ENCODE measurements at regions not wholly inside any gene's neighbourhood (a gene's known extent, or its start where the extent isn't known, plus 50 kb on each side); places are given as distances from the start of the nearest gene placed in this dataset.
"Not testable (repeated sequence)": the region's sequence is repeated elsewhere in the genome, so short reads cannot be mapped to it uniquely, and the experiment has no call there.

DNA sequence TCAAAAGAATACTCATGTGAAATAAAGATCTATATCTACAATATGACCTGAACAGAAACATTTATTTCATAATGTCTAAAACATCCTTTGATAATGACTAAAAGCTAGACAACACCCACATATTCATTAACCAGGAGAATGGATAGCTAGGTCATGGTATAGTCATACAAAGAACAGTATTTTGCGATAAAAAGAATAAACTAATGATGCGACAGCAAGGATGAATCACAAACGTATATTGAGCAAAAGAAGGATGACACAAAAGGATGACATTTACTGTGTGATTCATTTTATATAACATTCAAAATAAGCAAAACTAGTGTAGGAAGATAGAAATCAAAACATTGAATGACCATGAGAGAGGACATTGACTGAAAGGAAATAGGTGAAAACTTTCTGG is 1233.1 kb downstream of the OTOL1 start:
- H3K4me1 ChIP-seq (ENCODE audit: insufficient read depth, low read length, poor library complexity, severe bottlenecking) = no peaks in the 10 kb centered on the region
- no peak overlapping the region for H3K4me2 ChIP-seq (ENCODE audit: low read length)
- no TSS peak for BruUV-seq (replicated peaks)
- TF ChIP-seq EZH2phosphoT487 (IDR thresholded peaks at IDR 0.05; ENCODE audit: borderline replicate concordance, low read depth, low read length) (no peak), CTCF (conservative IDR thresholded peaks at IDR 0.05; ENCODE audit: low read length) (no peak)
- H4K20me1 ChIP-seq (ENCODE audit: insufficient read depth, low read length) = no peaks in the 10 kb centered on the region
- H3K36me3 ChIP-seq (ENCODE audit: insufficient read depth, low read length) = no peaks in the 10 kb centered on the region
- DNase-seq (ENCODE audit: low spot score) = no peak
- intact Hi-C loops (cut with micrococcal nuclease; ENCODE audit: unreplicated experiment) = no loop called here
- H3K79me2 ChIP-seq (ENCODE audit: insufficient read depth, low read depth, low read length) = no peaks in the 10 kb centered on the region
- H3K4me3 ChIP-seq (ENCODE audit: low read depth, low read length, poor library complexity, severe bottlenecking) = no peak overlapping the region
- no peaks in the 10 kb centered on the region for H3K9me2 ChIP-seq (ENCODE audit: insufficient read depth, low read length)
- H2AFZ ChIP-seq (ENCODE audit: low read length) = no peak overlapping the region
- H3K9me3 ChIP-seq (ENCODE audit: low read length) = no peaks in the 10 kb centered on the region
- CTCF ChIA-PET (ENCODE audit: unreplicated experiment) = no interaction called here
- H3K27ac ChIP-seq (ENCODE audit: low read depth, low read length, poor library complexity, severe bottlenecking) = no peak overlapping the region
- POLR2A ChIA-PET = no interaction called here

- H3K79me2 ChIP-seq (ENCODE audit: insufficient read depth, low read depth, low read length); H3K4me3 ChIP-seq (ENCODE audit: low read depth, low read length, poor library complexity, severe bottlenecking); H3K4me2 ChIP-seq (ENCODE audit: low read length); CTCF ChIA-PET (ENCODE audit: unreplicated experiment); H3K4me1 ChIP-seq (ENCODE audit: insufficient read depth, low read length, poor library complexity, severe bottlenecking); BruUV-seq (replicated peaks); H3K36me3 ChIP-seq (ENCODE audit: insufficient read depth, low read length); intact Hi-C loops (cut with micrococcal nuclease; ENCODE audit: unreplicated experiment); H3K9me3 ChIP-seq (ENCODE audit: low read length); DNase-seq (ENCODE audit: low spot score); H2AFZ ChIP-seq (ENCODE audit: low read length); H3K9me2 ChIP-seq (ENCODE audit: insufficient read depth, low read length); H4K20me1 ChIP-seq (ENCODE audit: insufficient read depth, low read length); H3K27ac ChIP-seq (ENCODE audit: low read depth, low read length, poor library complexity, severe bottlenecking): not testable (repeated sequence)
- POLR2A ChIA-PET = interaction anchor here (1.0 kb wide), 1 partner anchor 21 kb away, joined by 4 read pairs; no protein-coding TSS in a partner anchor
These were observed 1235.4 kb downstream of the OTOL1 start for GRCh38 chr3:162731961-162732360.

- no TSS peak for BruUV-seq (replicated peaks)
These were observed 1242.2 kb downstream of the OTOL1 start for GRCh38 chr3:162738784-162739183.

More at GRCh38 chr3:162738784-162739183, 1242.2 kb downstream of the OTOL1 start:
- Histone ChIP-seq H3K9me2 (ENCODE audit: insufficient read depth, low read length) (no peaks in the 10 kb centered on the region), H3K79me2 (ENCODE audit: insufficient read depth, low read depth, low read length) (no peaks in the 10 kb centered on the region), H2AFZ (ENCODE audit: low read length) (no peak overlapping the region), H3K4me1 (ENCODE audit: insufficient read depth, low read length, poor library complexity, severe bottlenecking) (no peaks in the 10 kb centered on the region), H3K4me2 (ENCODE audit: low read length) (no peak overlapping the region), H3K36me3 (ENCODE audit: insufficient read depth, low read length) (no peaks in the 10 kb centered on the region), H3K27ac (ENCODE audit: low read depth, low read length, poor library complexity, severe bottlenecking) (no peak overlapping the region), H4K20me1 (ENCODE audit: insufficient read depth, low read length) (no peaks in the 10 kb centered on the region), H3K9me3 (ENCODE audit: low read length) (no peaks in the 10 kb centered on the region), H3K4me3 (ENCODE audit: low read depth, low read length, poor library complexity, severe bottlenecking) (no peak overlapping the region)
- intact Hi-C loops (cut with micrococcal nuclease; ENCODE audit: unreplicated experiment) = no loop called here
- ChIA-PET POLR2A (no interaction called here), CTCF (ENCODE audit: unreplicated experiment) (no interaction called here)
- DNase-seq (ENCODE audit: low spot score) = no peak
- TF ChIP-seq CTCF (conservative IDR thresholded peaks at IDR 0.05; ENCODE audit: low read length) (no peak), EZH2phosphoT487 (IDR thresholded peaks at IDR 0.05; ENCODE audit: borderline replicate concordance, low read depth, low read length) (no peak)

All from OCI-LY7 (cell line).